Upper lobe of right lung (tissue), 1 donor: ENCODE measurements at regions not wholly inside any gene's neighbourhood (a gene's known extent, or its start where the extent isn't known, plus 50 kb on each side); places are given as distances from the start of the nearest gene placed in this dataset.

Experiments
- ATAC-seq: fragments of 200-7000 bp; cut with Tn5 transposase; one replicate; pipeline ENCODE4 v1.9.1; 2020; ENCODE audit warnings: mild to moderate bottlenecking, moderate library complexity
- DNase-seq: peaks from one replicate; pipeline ENCODE4 v3.0.0-alpha.2; 2020
- H3K27ac ChIP-seq: fragments of 200-600 bp; one replicate; pipeline ENCODE4 v1.8.0; 2022
- H3K27me3 ChIP-seq: fragments of 200-600 bp; one replicate; pipeline ENCODE4 v1.8.0; 2022; ENCODE audit warnings: mild to moderate bottlenecking
- H3K36me3 ChIP-seq: fragments of 200-600 bp; one replicate; pipeline ENCODE4 v1.8.0; 2022
- H3K4me1 ChIP-seq: fragments of 200-600 bp; one replicate; pipeline ENCODE4 v1.8.0; 2022
- H3K4me3 ChIP-seq: fragments of 200-600 bp; one replicate; pipeline ENCODE4 v1.8.0; 2022; ENCODE audit warnings: mild to moderate bottlenecking
- H3K9me3 ChIP-seq: fragments of 200-600 bp; one replicate; pipeline ENCODE4 v1.8.0; 2022
- CTCF ChIP-seq: fragments of 200-600 bp; IDR thresholded peaks from one replicate; pipeline ENCODE4 v1.8.0; 2022; ENCODE audit warnings: antibody characterized with exemption
- intact Hi-C: fragments of 100-400 bp; cut with DNase I; formaldehyde crosslinking; loops from one replicate; pipeline ENCODE4 v1.11.0; 2022
- donor health status: DM: no; HTN: yes; CAD: no; lungs with severe emphysema.

- peak; percentile 46 for ATAC-seq
Observed at GRCh38 chr2:48080534-48081316, 174.4 kb upstream of the FBXO11 start.

GRCh38 chr2:48081317-48081628, 175.0 kb upstream of the FBXO11 start:
- DNase-seq = no peak
- Histone ChIP-seq H3K27me3 (no peaks in the 10 kb centered on the region), H3K4me1 (no peaks in the 10 kb centered on the region), H3K4me3 (no peak overlapping the region), H3K27ac (no peak overlapping the region), H3K36me3 (no peaks in the 10 kb centered on the region), H3K9me3 (no peaks in the 10 kb centered on the region)
- TF ChIP-seq CTCF = no peak
- ATAC-seq = no peak
- intact Hi-C loops = no loop called here

More at GRCh38 chr2:48080534-48081316, 174.4 kb upstream of the FBXO11 start:
- intact Hi-C loops = no loop called here
- no peaks in the 10 kb centered on the region for H3K4me1 ChIP-seq
- no peak for TF ChIP-seq CTCF
- no peak for DNase-seq
- no peak overlapping the region for H3K27ac ChIP-seq
- H3K4me3 ChIP-seq = no peak overlapping the region
- no peaks in the 10 kb centered on the region for H3K27me3 ChIP-seq
- H3K36me3 ChIP-seq = no peaks in the 10 kb centered on the region
- no peaks in the 10 kb centered on the region for H3K9me3 ChIP-seq

GRCh38 chr2:48085888-48086287, 179.6 kb upstream of the FBXO11 start:
- H3K27ac ChIP-seq = no peak overlapping the region
- H3K4me1 ChIP-seq = no peaks in the 10 kb centered on the region
- no peak for TF ChIP-seq CTCF
- H3K27me3 ChIP-seq = no peaks in the 10 kb centered on the region
- intact Hi-C loops = no loop called here
- no peak for DNase-seq
- H3K9me3 ChIP-seq = no peaks in the 10 kb centered on the region
- no peaks in the 10 kb centered on the region for H3K36me3 ChIP-seq
- ATAC-seq = no peak
- no peak overlapping the region for H3K4me3 ChIP-seq

- H3K4me3 ChIP-seq = no peak overlapping the region
- ATAC-seq = no peak
- no peak for DNase-seq
- intact Hi-C loops = no loop called here
- TF ChIP-seq CTCF = no peak
- no peaks in the 10 kb centered on the region for H3K9me3 ChIP-seq
- no peaks in the 10 kb centered on the region for H3K4me1 ChIP-seq
- H3K27ac ChIP-seq = no peak overlapping the region
- H3K27me3 ChIP-seq = no peaks in the 10 kb centered on the region
- H3K36me3 ChIP-seq = no peaks in the 10 kb centered on the region
Observed at GRCh38 chr2:48088994-48089393, 182.7 kb upstream of the FBXO11 start.

GRCh38 chr2:48089644-48090043, 183.3 kb upstream of the FBXO11 start:
- no peaks in the 10 kb centered on the region for H3K36me3 ChIP-seq
- no peak overlapping the region for H3K4me3 ChIP-seq
- intact Hi-C loops = no loop called here
- no peaks in the 10 kb centered on the region for H3K4me1 ChIP-seq
- no peaks in the 10 kb centered on the region for H3K9me3 ChIP-seq
- DNase-seq (no peak), ATAC-seq (no peak)
- H3K27me3 ChIP-seq = no peaks in the 10 kb centered on the region
- no peak for TF ChIP-seq CTCF
- no peak overlapping the region for H3K27ac ChIP-seq
